NT2/D1 (cell line): ENCODE measurements at regions not wholly inside any gene's neighbourhood (a gene's known extent, or its start where the extent isn't known, plus 50 kb on each side); places are given as distances from the start of the nearest gene placed in this dataset.

ENCODE experiments used
- YY1 ChIP-seq: IDR thresholded peaks from 2 replicates; pipeline ENCODE4 v1.6.1; 2011; ENCODE audit not compliant: insufficient read length, insufficient read depth
- ZNF274 ChIP-seq: IDR thresholded peaks from 2 replicates; pipeline ENCODE4 v1.6.1; 2011; ENCODE audit warnings: mild to moderate bottlenecking, low read depth, low read length

GRCh38 chr4:63566658-63567057, 842.6 kb downstream of the TECRL start:
- no peak for TF ChIP-seq YY1
- no peak for TF ChIP-seq ZNF274
